ENCODE measurements at regions not wholly inside any gene's neighbourhood (a gene's known extent, or its start where the extent isn't known, plus 50 kb on each side); places are given as distances from the start of the nearest gene placed in this dataset.

GRCh38 chr10:32169556-32169955 is 113.3 kb upstream of the KIF5B start:
- no peak for DNase-seq (ENCODE audit: low read depth)

- no peak for DNase-seq (ENCODE audit: low read depth)
Measured at GRCh38 chr10:32167450-32167849, 111.2 kb upstream of the KIF5B start.

GRCh38 chr10:32166365-32166764 is 110.1 kb upstream of the KIF5B start:
- no peak for DNase-seq (ENCODE audit: low read depth)

GRCh38 chr10:32163762-32164148 is 107.5 kb upstream of the KIF5B start:
- no peak for DNase-seq (ENCODE audit: low read depth)

- no peak for DNase-seq (ENCODE audit: low read depth)
Measured at GRCh38 chr10:32163071-32163761, 107.0 kb upstream of the KIF5B start.

GRCh38 chr10:32161586-32161985 is 105.4 kb upstream of the KIF5B start:
- no peak for DNase-seq (ENCODE audit: low read depth)

GRCh38 chr10:32160864-32161263 is 104.6 kb upstream of the KIF5B start:
- DNase-seq (ENCODE audit: low read depth), result no peak

- DNase-seq (ENCODE audit: low read depth), result no peak
Measured at GRCh38 chr10:32159264-32159663, 103.0 kb upstream of the KIF5B start.

- DNase-seq (ENCODE audit: low read depth), result no peak
Measured at GRCh38 chr10:32156031-32156495, 99.8 kb upstream of the KIF5B start.

- peak; percentile 32 for DNase-seq (ENCODE audit: low read depth)
Measured at GRCh38 chr10:32155075-32155516, 98.9 kb upstream of the KIF5B start.

GRCh38 chr10:32153931-32154330 is 97.7 kb upstream of the KIF5B start:
- DNase-seq (ENCODE audit: low read depth), result no peak

GRCh38 chr10:32153252-32153651 is 97.0 kb upstream of the KIF5B start:
- no peak for DNase-seq (ENCODE audit: low read depth)

- no peak for DNase-seq (ENCODE audit: low read depth)
Measured at GRCh38 chr10:32151871-32152270, 95.6 kb upstream of the KIF5B start.

GRCh38 chr10:32150532-32151101 is 94.4 kb upstream of the KIF5B start:
- DNase-seq (ENCODE audit: low read depth), result no peak

- peak; percentile 84 for DNase-seq (ENCODE audit: low read depth)
Measured at GRCh38 chr10:32149252-32149955, 93.2 kb upstream of the KIF5B start.

- no peak for DNase-seq (ENCODE audit: low read depth)
Measured at GRCh38 chr10:32148864-32149251, 92.6 kb upstream of the KIF5B start.

GRCh38 chr10:32147730-32148129 is 91.5 kb upstream of the KIF5B start:
- no peak for DNase-seq (ENCODE audit: low read depth)

- no peak for DNase-seq (ENCODE audit: low read depth)
Measured at GRCh38 chr10:32146166-32146565, 89.9 kb upstream of the KIF5B start.

- DNase-seq (ENCODE audit: low read depth), result no peak
Measured at GRCh38 chr10:32144817-32145688, 88.8 kb upstream of the KIF5B start.

GRCh38 chr10:32143302-32143847 is 87.2 kb upstream of the KIF5B start:
- DNase-seq (ENCODE audit: low read depth), result no peak

GRCh38 chr10:32142646-32143045 is 86.4 kb upstream of the KIF5B start:
- DNase-seq (ENCODE audit: low read depth), result no peak
